Endothelial cell of umbilical vein (primary cell): ENCODE measurements at regions not wholly inside any gene's neighbourhood (a gene's known extent, or its start where the extent isn't known, plus 50 kb on each side); places are given as distances from the start of the nearest gene placed in this dataset.

Experiments used
- BruUV-seq: library from RNA; stranded (reverse); fragments of 400-500 nt; replicated peaks from 2 replicates; lab custom pipeline; 2021; lab: Mats Ljungman, UMichigan
- CTCF ChIA-PET: fragments of 300-600, 350-600 bp; sonication (Branson Sonifier 250); formaldehyde crosslinking; loops from one replicate; lab custom pipeline; 2021; ENCODE audit warnings: antibody characterized with exemption, inconsistent platforms; lab: Charles Lee
- POLR2A ChIA-PET: fragments of 300-600, 350-600 bp; sonication (Branson Sonifier 250); formaldehyde crosslinking; loops from one replicate; lab custom pipeline; 2021; ENCODE audit warnings: antibody characterized with exemption, inconsistent platforms; lab: Charles Lee
- DNase-seq: peaks from one replicate; pipeline ENCODE4 v3.0.0-alpha.2; 2011; ENCODE audit warnings: low read depth, low spot score
- FAIRE-seq: peaks from 2 replicates; lab custom pipeline; 2011; peaks lifted over from hg19 to GRCh38; lab: Jason Lieb, UNC
- H2AFZ ChIP-seq: 2 replicates; pipeline ENCODE4 v1.6.0; 2012; ENCODE audit warnings: low read depth, low read length, control low read depth, inconsistent platforms
- H3K27ac ChIP-seq: 2 replicates; pipeline ENCODE4 v1.5.1; 2011; ENCODE audit warnings: low read depth, mild to moderate bottlenecking, control low read depth, low read length, moderate library complexity; ENCODE audit not compliant: insufficient read depth
- H3K27me3 ChIP-seq, 2 experiments: 2 replicates each; pipeline versions ENCODE4 v1.6.0 to v1.6.1; 2011; ENCODE audit warnings: low read length in 2 of 2, mixed read lengths in 1 of 2; ENCODE audit not compliant: control insufficient read depth in 2 of 2, insufficient read depth in 2 of 2
- H3K36me3 ChIP-seq, 2 experiments: 2 replicates in 1 of 2; 3 replicates in 1 of 2; pipeline ENCODE4 v1.5.1; 2011; ENCODE audit warnings: low read length in 2 of 2, mild to moderate bottlenecking in 1 of 2, moderate library complexity in 1 of 2; ENCODE audit not compliant: control insufficient read depth in 2 of 2, insufficient read depth in 2 of 2; ENCODE audit errors: extremely low read depth in 1 of 2
- H3K4me1 ChIP-seq: 3 replicates; pipeline ENCODE4 v1.5.1; 2011; ENCODE audit warnings: mild to moderate bottlenecking, low read length; ENCODE audit not compliant: control insufficient read depth, insufficient read depth; ENCODE audit errors: extremely low read depth
- H3K4me2 ChIP-seq: 2 replicates; pipeline ENCODE4 v1.6.1; 2011; ENCODE audit warnings: low read length, control low read depth, mixed read lengths; ENCODE audit not compliant: insufficient read depth
- H3K4me3 ChIP-seq, 3 experiments: fragments of 200-600 bp in 1 of 3; sonication (generic), shearing (Covaris generic) in 1 of 3; replicated peaks in 1 of 3; 2 replicates each; pipeline ENCODE4 v1.5.1; 2011 to 2016; ENCODE audit warnings: control low read depth in 3 of 3, low read length in 3 of 3, mild to moderate bottlenecking in 2 of 3, inconsistent platforms in 1 of 3, low read depth in 1 of 3, moderate library complexity in 1 of 3; ENCODE audit not compliant: insufficient read depth in 1 of 3
- H3K79me2 ChIP-seq: 2 replicates; pipeline ENCODE4 v1.6.0; 2012; ENCODE audit warnings: low read length, inconsistent platforms; ENCODE audit not compliant: control insufficient read depth, insufficient read depth
- H3K9ac ChIP-seq: replicated peaks from 2 replicates; pipeline ENCODE3; 2011; ENCODE audit warnings: low read length, control low read depth; ENCODE audit not compliant: insufficient read depth; ENCODE audit errors: extremely low read depth
- H3K9me1 ChIP-seq: replicated peaks from 3 replicates; pipeline ENCODE4 v1.6.0; 2011; ENCODE audit warnings: mild to moderate bottlenecking, low read length; ENCODE audit not compliant: control insufficient read depth, insufficient read depth; ENCODE audit errors: extremely low read depth
- H3K9me3 ChIP-seq: replicated peaks from 2 replicates; pipeline ENCODE4 v1.5.1; 2012; ENCODE audit warnings: low read length, inconsistent platforms; ENCODE audit not compliant: control insufficient read depth, insufficient read depth
- H4K20me1 ChIP-seq: replicated peaks from 2 replicates; pipeline ENCODE3; 2011; ENCODE audit warnings: mild to moderate bottlenecking, low read length; ENCODE audit not compliant: control insufficient read depth, insufficient read depth; ENCODE audit errors: extremely low read depth
- EZH2 ChIP-seq: IDR thresholded peaks from 2 replicates; pipeline ENCODE4 v1.6.1; 2012; ENCODE audit warnings: borderline replicate concordance, low read depth, mild to moderate bottlenecking, moderate library complexity, low read length, inconsistent platforms; ENCODE audit not compliant: severe bottlenecking
- FOS ChIP-seq: IDR thresholded peaks from 2 replicates; pipeline ENCODE4 v1.6.1; 2011; ENCODE audit warnings: mild to moderate bottlenecking, low read length, moderate library complexity, borderline replicate concordance; ENCODE audit not compliant: insufficient read depth
- GATA2 ChIP-seq: IDR thresholded peaks from 2 replicates; pipeline ENCODE4 v1.7.0; 2011; ENCODE audit warnings: low read depth, mild to moderate bottlenecking, moderate library complexity, mixed read lengths, low read length; ENCODE audit not compliant: insufficient read length, insufficient read depth
- JUN ChIP-seq: IDR thresholded peaks from 2 replicates; pipeline ENCODE4 v1.6.1; 2011; ENCODE audit warnings: borderline replicate concordance, low read depth; ENCODE audit not compliant: insufficient read length, insufficient read depth
- MYC ChIP-seq: IDR thresholded peaks from one replicate; pipeline ENCODE4 v1.6.1; 2011; ENCODE audit warnings: mild to moderate bottlenecking, low read depth, low read length
- POLR2A ChIP-seq: IDR thresholded peaks from 2 replicates; pipeline ENCODE4 v1.6.1; 2012; ENCODE audit warnings: low read depth, mild to moderate bottlenecking, control low read depth, low read length
- POLR2AphosphoS5 ChIP-seq: IDR thresholded peaks from 2 replicates; pipeline ENCODE4 v1.6.1; 2012; ENCODE audit warnings: low read depth, mild to moderate bottlenecking, control low read depth, low read length, moderate library complexity; ENCODE audit not compliant: insufficient read depth
- dilution Hi-C: fragments of 300-500 bp; cut with MboI; formaldehyde crosslinking; loops from one replicate; pipeline ENCODE4 v1.15.0; 2019; ENCODE audit warnings: low sequenced_read_pairs; ENCODE audit not compliant: extremely low pct_ligation_motif_present
- intact Hi-C: fragments of 100-400 bp; cut with micrococcal nuclease; formaldehyde crosslinking; loops from one replicate; pipeline ENCODE4 v1.10.0; 2022
- TF ChIP-seq, protein P1 (sequence below), 2 donors: IDR thresholded peaks; 1 replicate in 1 of 2; 2 replicates in 1 of 2; pipeline ENCODE4 v1.5.1; 2011; ENCODE audit warnings: low read length in 2 of 2, mild to moderate bottlenecking in 2 of 2, moderate library complexity in 2 of 2, control low read depth in 1 of 2, inconsistent platforms in 1 of 2, low read depth in 1 of 2; ENCODE audit not compliant: insufficient read depth in 1 of 2; ENCODE audit errors: extremely low read depth in 1 of 2
- TF ChIP-seq, protein P2 (sequence below): IDR thresholded peaks from 2 replicates; pipeline ENCODE4 v1.6.1; 2011; ENCODE audit not compliant: insufficient read depth, insufficient read length

DNA sequence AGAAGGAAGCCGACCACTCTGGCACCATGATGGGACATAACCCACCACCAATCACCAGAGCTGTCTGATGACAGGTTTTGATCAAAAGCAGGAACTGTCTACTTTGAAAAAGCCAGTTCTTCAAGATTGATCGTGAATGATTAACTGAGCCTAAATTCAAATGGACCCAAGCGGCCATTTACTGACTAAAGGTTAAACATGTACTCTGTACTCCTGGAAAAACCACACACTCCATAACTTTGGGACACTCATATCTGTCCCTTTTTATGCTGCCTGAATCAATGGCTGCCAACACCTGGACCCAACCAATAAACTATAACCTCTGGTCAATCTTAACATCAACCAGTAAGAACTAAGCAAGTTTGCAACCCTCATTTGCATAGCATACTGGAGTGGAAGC lies 206.6 kb downstream of the URB2 start:
- no peak for FAIRE-seq
- BruUV-seq: no TSS peak
- no peak overlapping the region for H2AFZ ChIP-seq
- no peak overlapping the region for H3K4me2 ChIP-seq
- no peak overlapping the region for H3K27ac ChIP-seq
- no peaks in the 10 kb centered on the region for H3K36me3 ChIP-seq
- no peak overlapping the region for H3K9ac ChIP-seq
- ChIA-PET POLR2A (no interaction called here), CTCF (no interaction called here)
- no peaks in the 10 kb centered on the region for H3K79me2 ChIP-seq
- no peak overlapping the region for H3K4me3 ChIP-seq
- intact Hi-C loops (no loop called here), dilution Hi-C loops (no loop called here)
- H3K27me3 ChIP-seq: no peaks in the 10 kb centered on the region
- H4K20me1 ChIP-seq: no peaks in the 10 kb centered on the region
- no peaks in the 10 kb centered on the region for H3K9me3 ChIP-seq
- no peak for TF ChIP-seq EZH2
- no peak for TF ChIP-seq POLR2AphosphoS5
- TF ChIP-seq MYC: no peak
- TF ChIP-seq FOS: no peak
- TF ChIP-seq, protein P1, sequence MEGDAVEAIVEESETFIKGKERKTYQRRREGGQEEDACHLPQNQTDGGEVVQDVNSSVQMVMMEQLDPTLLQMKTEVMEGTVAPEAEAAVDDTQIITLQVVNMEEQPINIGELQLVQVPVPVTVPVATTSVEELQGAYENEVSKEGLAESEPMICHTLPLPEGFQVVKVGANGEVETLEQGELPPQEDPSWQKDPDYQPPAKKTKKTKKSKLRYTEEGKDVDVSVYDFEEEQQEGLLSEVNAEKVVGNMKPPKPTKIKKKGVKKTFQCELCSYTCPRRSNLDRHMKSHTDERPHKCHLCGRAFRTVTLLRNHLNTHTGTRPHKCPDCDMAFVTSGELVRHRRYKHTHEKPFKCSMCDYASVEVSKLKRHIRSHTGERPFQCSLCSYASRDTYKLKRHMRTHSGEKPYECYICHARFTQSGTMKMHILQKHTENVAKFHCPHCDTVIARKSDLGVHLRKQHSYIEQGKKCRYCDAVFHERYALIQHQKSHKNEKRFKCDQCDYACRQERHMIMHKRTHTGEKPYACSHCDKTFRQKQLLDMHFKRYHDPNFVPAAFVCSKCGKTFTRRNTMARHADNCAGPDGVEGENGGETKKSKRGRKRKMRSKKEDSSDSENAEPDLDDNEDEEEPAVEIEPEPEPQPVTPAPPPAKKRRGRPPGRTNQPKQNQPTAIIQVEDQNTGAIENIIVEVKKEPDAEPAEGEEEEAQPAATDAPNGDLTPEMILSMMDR (IDR thresholded peaks at IDR 0.05; ENCODE audit: extremely low read depth in 1 of 2, insufficient read depth in 1 of 2, low read depth in 1 of 2, low read length in 2 of 2): no peak
- no peak for TF ChIP-seq GATA2
- TF ChIP-seq JUN: no peak
- TF ChIP-seq, protein P2, sequence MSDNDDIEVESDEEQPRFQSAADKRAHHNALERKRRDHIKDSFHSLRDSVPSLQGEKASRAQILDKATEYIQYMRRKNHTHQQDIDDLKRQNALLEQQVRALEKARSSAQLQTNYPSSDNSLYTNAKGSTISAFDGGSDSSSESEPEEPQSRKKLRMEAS: no peak
- no peak for TF ChIP-seq POLR2A
- no peaks in the 10 kb centered on the region for H3K4me1 ChIP-seq
- H3K9me1 ChIP-seq: no peaks in the 10 kb centered on the region
- no peak for DNase-seq
